ENCODE measurements at regions not wholly inside any gene's neighbourhood (a gene's known extent, or its start where the extent isn't known, plus 50 kb on each side); places are given as distances from the start of the nearest gene placed in this dataset.

- Histone ChIP-seq H4K20me1 (ENCODE audit: insufficient read depth) (no peaks in the 10 kb centered on the region), H3K36me3 (ENCODE audit: insufficient read depth, low read length) (no peaks in the 10 kb centered on the region), H3K4me3 (ENCODE audit: low read length) (no peak overlapping the region), H3F3A (ENCODE audit: insufficient read depth, low read length, poor library complexity, severe bottlenecking) (no peaks in the 10 kb centered on the region), H3K9me3 (ENCODE audit: low read length) (no peaks in the 10 kb centered on the region), H3K27me3 (ENCODE audit: insufficient read depth, low read depth, low read length) (no peaks in the 10 kb centered on the region), H3K27ac (ENCODE audit: low read length) (no peak overlapping the region), H3K79me2 (replicated peaks; ENCODE audit: insufficient read depth, low read length) (no peaks in the 10 kb centered on the region), H3K4me2 (ENCODE audit: low read length) (no peak overlapping the region), H3K9ac (ENCODE audit: low read length) (no peak overlapping the region), H2AFZ (ENCODE audit: low read depth, low read length) (no peak overlapping the region), H3K9me2 (ENCODE audit: insufficient read depth, low read length) (no peaks in the 10 kb centered on the region)
- TF ChIP-seq SMC3 (conservative IDR thresholded peaks at IDR 0.05; ENCODE audit: poor library complexity), result no peak
- no peak for TF ChIP-seq RAD21 (conservative IDR thresholded peaks at IDR 0.05)
- no peak for TF ChIP-seq MXI1 (conservative IDR thresholded peaks at IDR 0.05; ENCODE audit: poor library complexity, severe bottlenecking)
- TF ChIP-seq EZH2 (IDR thresholded peaks at IDR 0.05; ENCODE audit: borderline replicate concordance, insufficient read depth, low read length, poor library complexity, severe bottlenecking), result no peak
- TF ChIP-seq POLR2AphosphoS5 (IDR thresholded peaks at IDR 0.05), result no peak
- TF ChIP-seq REST (IDR thresholded peaks at IDR 0.05; ENCODE audit: borderline replicate concordance), result no peak
- no peak for TF ChIP-seq EP300 (conservative IDR thresholded peaks at IDR 0.05; ENCODE audit: poor library complexity, severe bottlenecking)
- no peak for TF ChIP-seq TAF1 (IDR thresholded peaks at IDR 0.05; ENCODE audit: low read depth)
- no peak for TF ChIP-seq CTCF (IDR thresholded peaks at IDR 0.05; ENCODE audit: poor library complexity, severe bottlenecking)
Measured at GRCh38 chr4:38324861-38325628, 339.0 kb upstream of the KLF3 start.

- Histone ChIP-seq H3K36me3 (ENCODE audit: insufficient read depth, low read length) (no peaks in the 10 kb centered on the region), H3K27me3 (ENCODE audit: insufficient read depth, low read depth, low read length) (no peaks in the 10 kb centered on the region), H3K9ac (ENCODE audit: low read length) (no peak overlapping the region), H3K27ac (ENCODE audit: low read length) (no peak overlapping the region), H2AFZ (ENCODE audit: low read depth, low read length) (no peak overlapping the region), H3F3A (ENCODE audit: insufficient read depth, low read length, poor library complexity, severe bottlenecking) (no peaks in the 10 kb centered on the region), H4K20me1 (ENCODE audit: insufficient read depth) (no peaks in the 10 kb centered on the region), H3K79me2 (replicated peaks; ENCODE audit: insufficient read depth, low read length) (no peaks in the 10 kb centered on the region), H3K4me3 (ENCODE audit: low read length) (no peak overlapping the region), H3K9me2 (ENCODE audit: insufficient read depth, low read length) (no peaks in the 10 kb centered on the region), H3K9me3 (ENCODE audit: low read length) (no peaks in the 10 kb centered on the region), H3K4me2 (ENCODE audit: low read length) (no peak overlapping the region)
- TF ChIP-seq SMC3 (conservative IDR thresholded peaks at IDR 0.05; ENCODE audit: poor library complexity) (no peak), CTCF (IDR thresholded peaks at IDR 0.05; ENCODE audit: poor library complexity, severe bottlenecking) (no peak), EP300 (conservative IDR thresholded peaks at IDR 0.05; ENCODE audit: poor library complexity, severe bottlenecking) (no peak), MXI1 (conservative IDR thresholded peaks at IDR 0.05; ENCODE audit: poor library complexity, severe bottlenecking) (no peak), EZH2 (IDR thresholded peaks at IDR 0.05; ENCODE audit: borderline replicate concordance, insufficient read depth, low read length, poor library complexity, severe bottlenecking) (no peak), TAF1 (IDR thresholded peaks at IDR 0.05; ENCODE audit: low read depth) (no peak), POLR2AphosphoS5 (IDR thresholded peaks at IDR 0.05) (no peak)
Measured at GRCh38 chr4:38325629-38325913, 338.4 kb upstream of the KLF3 start.
